Coronary artery (tissue), 2 donors: ENCODE measurements at regions not wholly inside any gene's neighbourhood (a gene's known extent, or its start where the extent isn't known, plus 50 kb on each side); places are given as distances from the start of the nearest gene placed in this dataset.

Experiments used
- DNase-seq: peaks from one replicate; pipeline ENCODE4 v3.0.0-alpha.2; 2017; ENCODE audit warnings: low spot score
- H3K27ac ChIP-seq, 2 donors: fragments of 200-600 bp; sonication (generic); one replicate each; pipeline ENCODE4 v1.5.1; 2016 to 2019
- H3K4me3 ChIP-seq: fragments of 200-600 bp; sonication (generic); 2 replicates; pipeline ENCODE4 v1.5.1; 2016; ENCODE audit warnings: mild to moderate bottlenecking, moderate library complexity
- TF ChIP-seq, protein P1 (sequence below): fragments of 200-600 bp; sonication (generic); IDR thresholded peaks from one replicate; pipeline ENCODE4 v1.5.1; 2019; ENCODE audit warnings: antibody characterized with exemption

DNA sequence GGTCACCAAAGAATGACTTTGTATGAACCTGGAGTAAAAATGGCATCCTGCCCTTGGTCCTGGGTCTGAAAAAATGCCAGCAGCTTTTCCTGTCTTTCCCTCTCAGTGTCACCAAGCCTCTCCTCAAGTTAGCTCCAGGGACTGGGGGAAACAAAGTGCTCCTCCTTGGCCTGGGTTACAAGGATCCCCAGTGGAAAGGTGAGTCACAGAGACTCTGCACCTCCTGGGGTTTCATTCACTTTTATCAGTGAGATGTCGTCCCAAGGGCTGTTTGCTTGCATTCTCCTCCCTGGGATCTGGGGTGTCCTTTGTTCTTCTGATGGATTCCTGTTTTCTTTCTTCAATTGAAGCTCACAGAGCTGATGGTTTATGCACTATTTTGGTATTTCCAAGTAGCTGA, 93.2 kb upstream of the CSNK1A1L start:
- TF ChIP-seq, protein P1, sequence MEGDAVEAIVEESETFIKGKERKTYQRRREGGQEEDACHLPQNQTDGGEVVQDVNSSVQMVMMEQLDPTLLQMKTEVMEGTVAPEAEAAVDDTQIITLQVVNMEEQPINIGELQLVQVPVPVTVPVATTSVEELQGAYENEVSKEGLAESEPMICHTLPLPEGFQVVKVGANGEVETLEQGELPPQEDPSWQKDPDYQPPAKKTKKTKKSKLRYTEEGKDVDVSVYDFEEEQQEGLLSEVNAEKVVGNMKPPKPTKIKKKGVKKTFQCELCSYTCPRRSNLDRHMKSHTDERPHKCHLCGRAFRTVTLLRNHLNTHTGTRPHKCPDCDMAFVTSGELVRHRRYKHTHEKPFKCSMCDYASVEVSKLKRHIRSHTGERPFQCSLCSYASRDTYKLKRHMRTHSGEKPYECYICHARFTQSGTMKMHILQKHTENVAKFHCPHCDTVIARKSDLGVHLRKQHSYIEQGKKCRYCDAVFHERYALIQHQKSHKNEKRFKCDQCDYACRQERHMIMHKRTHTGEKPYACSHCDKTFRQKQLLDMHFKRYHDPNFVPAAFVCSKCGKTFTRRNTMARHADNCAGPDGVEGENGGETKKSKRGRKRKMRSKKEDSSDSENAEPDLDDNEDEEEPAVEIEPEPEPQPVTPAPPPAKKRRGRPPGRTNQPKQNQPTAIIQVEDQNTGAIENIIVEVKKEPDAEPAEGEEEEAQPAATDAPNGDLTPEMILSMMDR, result no peak
- H3K4me3 ChIP-seq, result no peak overlapping the region
- no peak for DNase-seq

DNA sequence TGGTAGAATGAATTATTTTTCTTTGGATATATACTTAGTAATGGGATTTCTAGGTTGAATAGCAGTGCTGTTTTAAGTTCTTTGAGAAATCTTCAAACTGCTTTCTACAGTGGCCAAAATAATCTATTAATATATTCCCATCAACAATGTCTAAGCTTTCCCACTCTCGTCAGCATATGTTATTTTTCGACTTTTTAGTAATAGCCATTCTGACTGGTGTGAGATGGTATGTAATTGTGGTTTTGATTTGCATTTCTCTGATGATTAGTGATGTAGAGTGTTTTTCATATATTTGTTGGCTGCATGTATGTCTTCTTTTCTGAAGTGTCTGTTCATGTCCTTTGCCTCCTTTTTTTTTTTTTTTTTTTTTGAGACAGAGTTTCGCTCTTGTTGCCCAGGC, 90.2 kb upstream of the CSNK1A1L start:
- no peak for DNase-seq
- H3K4me3 ChIP-seq, result no peak overlapping the region
- H3K27ac ChIP-seq, result no peak overlapping the region
- TF ChIP-seq, protein P1, result no peak

More for the DNA sequence above, 93.2 kb upstream of the CSNK1A1L start:
- H3K27ac ChIP-seq, result no peak overlapping the region

DNA sequence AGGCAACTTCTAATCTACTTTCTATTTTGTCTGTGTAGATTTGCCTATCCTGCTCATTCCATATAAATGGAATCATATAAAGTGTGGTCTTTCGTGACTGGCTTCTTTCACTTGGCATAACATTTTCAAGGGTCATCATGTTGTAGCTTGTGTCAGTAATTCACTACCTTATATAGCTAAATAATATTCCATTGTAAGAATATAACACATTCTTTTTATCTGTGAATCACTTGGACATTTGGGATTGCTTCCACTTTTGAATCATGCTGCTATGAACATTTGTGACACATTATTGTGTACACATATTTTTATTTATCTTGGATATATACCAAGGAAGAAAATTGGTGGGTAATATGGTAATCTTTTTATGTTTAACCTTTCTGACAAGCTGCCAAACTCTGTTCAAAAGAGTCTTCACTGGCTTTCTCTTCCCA, 89.0 kb upstream of the CSNK1A1L start:
- no peak for DNase-seq
- TF ChIP-seq, protein P1, result no peak
- Histone ChIP-seq H3K27ac (no peak overlapping the region), H3K4me3 (no peak overlapping the region)

DNA sequence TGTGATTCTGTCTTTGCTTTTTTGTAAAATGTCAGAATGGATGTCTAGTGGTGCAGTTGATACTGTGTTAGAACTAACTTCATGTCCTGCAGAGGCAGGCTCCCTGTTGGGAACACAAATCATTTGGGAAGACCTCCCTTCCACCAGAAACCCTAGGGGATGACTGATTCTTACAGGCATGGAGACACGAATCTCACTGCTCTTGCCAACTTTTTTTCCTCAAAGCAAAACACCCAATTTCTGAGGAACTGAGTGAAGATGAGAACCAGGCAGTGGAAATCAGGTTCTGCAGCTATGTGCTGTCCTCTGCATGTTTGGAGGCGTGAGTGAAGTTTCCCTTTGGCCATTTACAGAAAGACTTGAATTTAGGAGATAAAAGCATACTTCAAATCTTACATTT, 87.5 kb upstream of the CSNK1A1L start:
- no peak overlapping the region for H3K27ac ChIP-seq
- TF ChIP-seq, protein P1, result no peak
- no peak overlapping the region for H3K4me3 ChIP-seq
- no peak for DNase-seq

DNA sequence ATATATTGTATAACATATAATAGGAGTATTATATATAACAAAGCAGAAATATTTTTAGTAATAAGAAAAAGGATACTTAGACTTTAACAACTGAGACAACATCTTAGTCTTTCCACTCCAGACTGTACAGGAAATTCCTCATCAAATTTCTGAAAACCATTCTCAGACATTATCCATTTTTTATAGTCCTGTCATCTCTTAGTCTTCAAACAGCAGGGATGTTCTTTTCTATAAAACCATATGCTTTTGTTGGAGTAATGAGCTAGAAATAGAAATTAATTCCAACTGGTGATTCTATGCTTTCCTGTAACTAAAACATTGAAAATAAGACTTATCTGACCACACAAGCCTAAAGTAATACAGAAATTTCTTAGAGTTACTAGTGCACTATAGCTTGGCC, 82.2 kb upstream of the CSNK1A1L start:
- H3K4me3 ChIP-seq, result no peak overlapping the region
- TF ChIP-seq, protein P1, result no peak
- no peak for DNase-seq
- no peak overlapping the region for H3K27ac ChIP-seq

DNA sequence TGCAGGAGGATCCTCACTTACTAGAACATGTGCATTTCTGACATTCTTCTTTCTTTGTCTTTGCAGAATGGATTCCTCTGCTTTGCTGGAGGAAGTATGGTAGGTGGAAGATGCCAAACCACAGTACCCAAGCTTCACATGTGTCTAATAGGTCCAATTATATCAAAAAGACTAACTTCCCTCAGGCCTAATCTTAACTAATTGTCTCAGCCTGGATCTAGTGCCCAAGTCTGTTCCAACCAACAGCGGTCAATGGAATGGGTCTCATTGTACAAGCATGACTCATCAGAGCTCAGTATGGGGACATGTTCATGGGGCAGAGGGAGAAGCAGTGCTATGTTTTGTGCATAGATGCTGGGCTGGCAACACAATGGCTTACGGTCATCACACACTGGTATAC, 81.6 kb upstream of the CSNK1A1L start:
- H3K4me3 ChIP-seq, result no peak overlapping the region
- TF ChIP-seq, protein P1, result no peak
- DNase-seq, result no peak

DNA sequence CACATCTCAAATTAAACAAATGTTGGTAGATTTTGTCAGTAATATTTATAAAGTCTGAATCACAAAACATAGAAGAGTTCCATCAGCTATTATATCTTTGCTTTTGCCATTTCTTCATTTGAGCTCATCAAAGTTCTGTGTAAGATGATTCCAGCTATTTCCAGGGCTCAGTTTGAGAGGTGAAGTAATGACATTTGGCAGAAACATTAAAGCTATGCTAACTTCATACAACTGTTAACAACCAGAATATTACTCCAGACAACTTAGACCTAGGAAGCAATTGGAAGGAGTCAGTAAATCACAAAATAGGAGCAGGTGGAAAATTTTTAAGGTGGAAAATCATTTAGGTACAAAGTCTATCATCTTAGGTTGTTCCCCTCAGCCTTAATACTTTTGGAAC, 76.2 kb upstream of the CSNK1A1L start:
- no peak for DNase-seq
- TF ChIP-seq, protein P1, result no peak
- Histone ChIP-seq H3K4me3 (no peak overlapping the region), H3K27ac (no peak overlapping the region)

More for the DNA sequence above, 81.6 kb upstream of the CSNK1A1L start:
- H3K27ac ChIP-seq, result no peak overlapping the region
